CD4-positive, alpha-beta T cell treated with Interleukin-6 at 100 ng/mL for 8 hours (primary cell): ENCODE measurements at regions not wholly inside any gene's neighbourhood (a gene's known extent, or its start where the extent isn't known, plus 50 kb on each side); places are given as distances from the start of the nearest gene placed in this dataset.
"Not testable (repeated sequence)": the region's sequence is repeated elsewhere in the genome, so short reads cannot be mapped to it uniquely, and the experiment has no call there.

Source experiments
- DNase-seq: peaks from one replicate; pipeline ENCODE4 v3.0.0-alpha.2; 2020; ENCODE audit warnings: mixed read lengths, low spot score

DNA sequence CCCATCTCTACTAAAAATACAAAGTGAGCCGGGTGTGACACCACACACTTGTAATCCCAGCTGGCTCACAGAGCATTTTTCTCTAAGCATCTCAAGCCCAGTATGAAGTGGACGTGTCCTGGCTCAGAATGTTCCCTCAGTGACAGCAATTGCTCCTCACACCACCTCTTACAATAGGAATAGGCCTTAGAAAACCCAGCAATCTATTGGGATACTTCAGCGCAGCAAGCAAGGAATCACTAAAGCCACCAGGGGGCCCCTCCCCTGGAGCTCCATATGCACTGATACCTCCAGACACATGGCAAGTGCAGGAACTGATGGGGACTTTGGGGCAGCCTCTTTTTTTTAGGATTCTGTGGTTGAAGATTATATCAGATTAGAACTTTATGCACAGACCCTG lies 82.5 kb upstream of the GOLGA6L6 start:
- not testable (repeated sequence) for DNase-seq

GRCh38 chr15:20622117-20622516 lies 80.5 kb upstream of the GOLGA6L6 start:
- DNase-seq: not testable (repeated sequence)

DNA sequence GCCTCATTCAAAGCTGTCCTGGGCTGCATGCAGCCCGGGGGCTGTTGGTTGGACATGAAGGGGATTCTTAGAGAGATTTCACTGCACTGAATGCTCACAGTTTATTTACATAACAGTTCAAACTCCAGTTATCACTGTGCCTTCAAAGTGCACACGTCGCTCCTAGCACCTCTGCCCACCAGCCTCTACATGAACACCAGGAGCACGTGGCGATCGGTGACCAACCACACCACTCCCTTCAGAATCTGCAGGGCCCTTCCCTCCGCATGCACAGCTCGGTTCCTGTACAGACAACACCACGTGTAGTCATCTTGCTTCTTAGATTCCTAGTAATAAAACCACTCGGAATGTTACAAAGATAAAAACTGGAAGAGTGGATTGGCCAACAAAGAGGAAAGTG lies 72.9 kb upstream of the GOLGA6L6 start:
- not testable (repeated sequence) for DNase-seq

- DNase-seq: not testable (repeated sequence)
Measured at GRCh38 chr15:20612796-20613195, 71.2 kb upstream of the GOLGA6L6 start.

DNA sequence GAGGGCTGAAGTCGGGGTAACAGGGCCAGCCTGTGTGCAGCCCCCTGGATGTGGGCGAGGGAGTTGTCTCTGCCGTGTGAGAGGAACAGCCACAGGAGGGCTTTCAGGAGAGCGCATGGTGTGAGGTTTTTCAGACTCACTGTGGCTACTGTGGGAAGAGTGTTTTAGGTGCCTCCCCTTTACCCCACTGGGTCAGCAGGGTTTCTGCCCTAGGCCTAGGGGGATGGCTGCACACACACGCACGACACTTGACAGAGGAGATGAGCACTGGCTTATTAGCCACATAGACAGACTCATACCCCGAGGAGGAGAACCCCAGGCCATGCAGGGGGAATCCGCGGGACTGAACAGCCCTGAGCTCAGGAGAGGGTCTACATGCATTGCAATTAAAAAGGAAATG lies 70.8 kb upstream of the GOLGA6L6 start:
- DNase-seq: not testable (repeated sequence)

GRCh38 chr15:20611667-20612290 lies 70.2 kb upstream of the GOLGA6L6 start:
- DNase-seq: not testable (repeated sequence)

DNA sequence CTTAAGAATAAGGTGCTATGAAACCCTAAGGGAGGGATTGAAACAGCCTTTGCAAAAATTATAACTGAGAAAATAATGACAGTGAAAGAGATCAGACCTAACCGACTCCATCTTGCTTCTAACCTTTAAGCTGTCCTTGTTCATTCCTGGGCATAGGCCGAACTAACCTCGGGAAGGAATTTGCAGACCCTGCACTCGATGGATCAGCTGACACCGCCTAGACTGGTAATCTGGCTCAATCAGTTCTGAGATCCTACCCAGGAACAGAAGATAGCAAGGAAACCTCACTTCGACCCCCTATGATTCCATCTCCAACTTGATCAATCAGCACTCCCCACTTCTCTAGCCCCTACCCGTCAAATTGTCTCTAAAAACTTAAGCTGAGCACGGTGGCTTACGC lies 66.6 kb upstream of the GOLGA6L6 start:
- DNase-seq: not testable (repeated sequence)

- DNase-seq: not testable (repeated sequence)
Measured at GRCh38 chr15:20597245-20597644, 55.6 kb upstream of the GOLGA6L6 start.

GRCh38 chr15:20594219-20594618 lies 52.6 kb upstream of the GOLGA6L6 start:
- DNase-seq: not testable (repeated sequence)

- not testable (repeated sequence) for DNase-seq
Measured at GRCh38 chr15:20591936-20592335, 50.3 kb upstream of the GOLGA6L6 start.
